ENCODE measurements at regions not wholly inside any gene's neighbourhood (a gene's known extent, or its start where the extent isn't known, plus 50 kb on each side); places are given as distances from the start of the nearest gene placed in this dataset.
"Not testable (repeated sequence)": the region's sequence is repeated elsewhere in the genome, so short reads cannot be mapped to it uniquely, and the experiment has no call there.

- DNase-seq (ENCODE audit: low read depth in 1 of 2, low spot score in 1 of 2), result no peak
Measured at GRCh38 chr4:188911199-188911598, 772.0 kb downstream of the TRIML1 start.

- no peak for DNase-seq (ENCODE audit: low read depth in 1 of 2, low spot score in 1 of 2)
Measured at GRCh38 chr4:188911707-188912106, 772.5 kb downstream of the TRIML1 start.

GRCh38 chr4:188915175-188915574, 775.9 kb downstream of the TRIML1 start:
- no peak for DNase-seq (ENCODE audit: low read depth in 1 of 2, low spot score in 1 of 2)

- DNase-seq (ENCODE audit: low read depth in 1 of 2, low spot score in 1 of 2), result no peak
Measured at GRCh38 chr4:188918787-188919186, 779.5 kb downstream of the TRIML1 start.

GRCh38 chr4:188930822-188931221, 791.6 kb downstream of the TRIML1 start:
- DNase-seq (ENCODE audit: low read depth in 1 of 2, low spot score in 1 of 2), result no peak

DNA sequence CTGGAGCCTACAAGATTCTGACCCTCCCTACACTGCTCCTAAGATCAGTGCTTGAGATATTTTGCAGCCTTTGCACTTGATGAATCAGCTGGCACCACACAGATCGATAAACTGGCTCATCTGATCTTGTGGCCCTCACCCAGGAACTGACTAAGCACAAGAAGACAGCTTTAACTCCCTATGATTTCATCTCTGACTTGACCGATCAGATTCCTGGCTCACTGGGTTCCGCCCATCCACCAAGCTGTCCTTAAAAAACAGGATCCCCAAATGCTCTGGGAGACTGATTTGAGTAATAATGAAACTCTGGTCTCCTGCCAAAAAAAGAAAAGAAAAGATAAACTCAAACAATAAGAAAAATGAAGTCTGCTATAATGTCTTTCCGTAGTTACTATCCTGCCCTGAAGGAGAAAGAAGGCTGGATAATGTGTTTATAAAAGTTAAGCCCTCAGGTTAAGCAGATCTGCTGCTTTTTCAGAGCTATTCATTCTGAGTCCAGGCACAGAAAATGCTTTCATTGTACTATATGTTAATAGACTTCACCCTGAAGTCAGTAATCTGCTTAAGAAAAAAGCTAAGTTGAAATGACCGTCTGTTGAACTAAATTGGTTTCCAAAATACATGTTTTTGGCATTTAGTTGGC, 795.2 kb downstream of the TRIML1 start:
- no peak for DNase-seq (ENCODE audit: low read depth in 1 of 2, low spot score in 1 of 2)

DNA sequence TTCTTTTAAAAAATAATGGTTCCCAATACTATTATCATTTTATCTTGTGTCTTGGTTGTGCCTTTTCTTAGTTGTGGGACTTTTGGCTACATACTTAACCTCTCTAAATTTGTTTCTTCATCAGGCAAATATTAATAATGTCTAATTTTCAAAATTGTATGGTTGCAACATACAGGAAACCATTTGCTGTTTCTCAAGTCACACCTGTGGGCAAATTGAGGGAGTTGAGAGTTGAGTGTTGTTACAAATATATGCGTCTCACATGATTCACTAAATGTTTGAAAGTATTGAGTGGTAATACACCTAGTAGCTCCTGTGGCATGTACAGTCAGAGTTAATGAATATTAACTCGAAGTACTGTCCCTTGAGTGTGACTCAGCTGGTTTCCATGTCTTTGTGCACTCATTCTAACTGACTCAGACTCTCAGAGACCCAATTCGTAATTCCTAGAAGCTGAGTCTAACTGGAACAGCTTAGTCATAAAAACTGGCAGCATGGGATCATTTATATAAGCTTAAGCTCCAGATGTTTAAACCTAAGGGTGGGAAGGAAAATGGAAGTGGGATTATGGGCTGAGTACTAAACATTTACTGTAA, 802.4 kb downstream of the TRIML1 start:
- DNase-seq (ENCODE audit: low read depth in 1 of 2, low spot score in 1 of 2), result no peak

GRCh38 chr4:188942606-188943005, 803.4 kb downstream of the TRIML1 start:
- DNase-seq (ENCODE audit: low read depth in 1 of 2, low spot score in 1 of 2), result no peak

- DNase-seq (ENCODE audit: low read depth in 1 of 2, low spot score in 1 of 2), result no peak
Measured at GRCh38 chr4:188949596-188949995, 810.4 kb downstream of the TRIML1 start.

GRCh38 chr4:188955066-188955465, 815.8 kb downstream of the TRIML1 start:
- no peak for DNase-seq (ENCODE audit: low read depth in 1 of 2, low spot score in 1 of 2)

GRCh38 chr4:188956566-188956965, 817.3 kb downstream of the TRIML1 start:
- DNase-seq (ENCODE audit: low read depth in 1 of 2, low spot score in 1 of 2), result no peak

- no peak for DNase-seq (ENCODE audit: low read depth in 1 of 2, low spot score in 1 of 2)
Measured at GRCh38 chr4:188958346-188958745, 819.1 kb downstream of the TRIML1 start.

GRCh38 chr4:188959424-188959823, 820.2 kb downstream of the TRIML1 start:
- no peak for DNase-seq (ENCODE audit: low read depth in 1 of 2, low spot score in 1 of 2)

GRCh38 chr4:188960411-188961093, 821.3 kb downstream of the TRIML1 start:
- no peak for DNase-seq (ENCODE audit: low read depth in 1 of 2, low spot score in 1 of 2)

- no peak for DNase-seq (ENCODE audit: low read depth in 1 of 2, low spot score in 1 of 2)
Measured at GRCh38 chr4:188971125-188971524, 831.9 kb downstream of the TRIML1 start.

DNA sequence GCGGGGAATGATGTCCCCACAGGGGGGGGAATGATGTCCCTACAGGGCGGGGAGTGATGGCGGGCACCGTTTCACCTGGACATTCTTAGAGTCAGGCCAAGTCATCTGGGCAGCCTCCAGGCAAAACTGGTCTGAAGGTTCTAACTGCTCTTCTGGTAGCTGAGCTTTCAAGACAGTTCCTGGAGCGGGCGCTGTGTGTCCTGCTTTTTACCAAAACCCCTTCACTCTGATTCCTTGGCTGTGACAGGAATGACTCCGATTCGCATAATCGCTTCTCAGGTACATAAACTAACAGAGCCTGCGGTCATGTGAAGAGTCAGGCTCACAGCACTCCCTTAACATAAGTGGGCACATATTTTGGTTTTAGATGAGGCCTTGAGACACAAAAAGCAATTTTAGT, 836.0 kb downstream of the TRIML1 start:
- DNase-seq (ENCODE audit: low read depth in 1 of 2, low spot score in 1 of 2), result no peak

GRCh38 chr4:188976644-188977115, 837.4 kb downstream of the TRIML1 start:
- no peak for DNase-seq (ENCODE audit: low read depth in 1 of 2, low spot score in 1 of 2)

GRCh38 chr4:188977232-188977631, 838.0 kb downstream of the TRIML1 start:
- not testable (repeated sequence) for DNase-seq (ENCODE audit: low read depth in 1 of 2, low spot score in 1 of 2)

GRCh38 chr4:188984518-188984917, 845.3 kb downstream of the TRIML1 start:
- DNase-seq (ENCODE audit: low read depth in 1 of 2, low spot score in 1 of 2), result no peak

- no peak for DNase-seq (ENCODE audit: low read depth in 1 of 2, low spot score in 1 of 2)
Measured at GRCh38 chr4:188986271-188986689, 847.0 kb downstream of the TRIML1 start.

DNA sequence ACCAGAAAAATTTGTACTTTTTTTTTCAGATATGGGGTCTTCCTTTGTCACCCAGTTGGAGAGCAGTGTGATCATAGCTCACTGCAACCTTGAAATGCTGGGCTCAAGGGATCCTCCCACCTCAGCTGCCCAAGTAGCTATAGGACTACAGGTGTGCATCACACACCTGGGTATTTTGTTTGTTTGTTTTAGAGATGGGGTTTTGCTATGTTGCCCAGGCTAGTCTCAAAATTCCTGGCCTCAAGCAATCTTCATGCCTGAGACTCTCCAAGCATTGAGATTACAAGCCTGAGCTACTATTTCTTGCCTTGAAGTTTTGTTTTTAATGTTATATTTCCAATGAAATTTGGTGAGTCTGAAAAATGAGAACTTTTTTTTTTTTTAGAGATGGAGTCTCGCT, 847.8 kb downstream of the TRIML1 start:
- DNase-seq (ENCODE audit: low read depth in 1 of 2, low spot score in 1 of 2), result no peak

GRCh38 chr4:188988131-188988530, 848.9 kb downstream of the TRIML1 start:
- no peak for DNase-seq (ENCODE audit: low read depth in 1 of 2, low spot score in 1 of 2)
